Stomach (tissue), 8 donors: ENCODE measurements at regions not wholly inside any gene's neighbourhood (a gene's known extent, or its start where the extent isn't known, plus 50 kb on each side); places are given as distances from the start of the nearest gene placed in this dataset.

Source experiments
- DNase-seq, 2 donors: peaks; one replicate each; pipeline versions ENCODE4 v3.0.0 to v3.0.0-alpha.2; 2013 to 2019
- H3K27ac ChIP-seq, 5 donors: fragments of 200-600 bp in 4 of 5; sonication (generic) in 4 of 5; one replicate each; pipeline ENCODE4 v1.5.1; 2013 to 2019; ENCODE audit warnings: mild to moderate bottlenecking in 1 of 5, moderate library complexity in 1 of 5
- H3K27me3 ChIP-seq, 3 donors: fragments of 200-600 bp; sonication (generic); one replicate each; pipeline ENCODE4 v1.5.1; 2017 to 2019; ENCODE audit warnings: mixed run types in 1 of 3
- H3K36me3 ChIP-seq, 4 donors: fragments of 200-600 bp; sonication (generic); 1 replicate in 3 of 4; 2 replicates in 1 of 4; pipeline ENCODE4 v1.5.1; 2016 to 2019
- H3K4me1 ChIP-seq, 4 donors: fragments of 200-600 bp; sonication (generic); one replicate each; pipeline ENCODE4 v1.5.1; 2016 to 2019
- H3K4me3 ChIP-seq, 4 donors: fragments of 200-600 bp; sonication (generic) in 3 of 4; one replicate each; pipeline ENCODE4 v1.5.1; 2016 to 2019; ENCODE audit warnings: mild to moderate bottlenecking in 1 of 4
- H3K9me3 ChIP-seq, 4 donors: fragments of 200-600 bp; sonication (generic); one replicate each; pipeline ENCODE4 v1.5.1; 2016 to 2019
- CTCF ChIP-seq, 7 experiments: fragments of 450-650 bp in 4 of 7; fragments of 200-600 bp in 3 of 7; sonication (generic) in 3 of 7; IDR thresholded peaks; one replicate each; pipeline ENCODE4 v1.5.1; 2016 to 2019; ENCODE audit warnings: antibody characterized with exemption in 7 of 7, control low read depth in 2 of 7, mild to moderate bottlenecking in 1 of 7
- EP300 ChIP-seq: sonication (generic); formaldehyde crosslinking; IDR thresholded peaks from one replicate; pipeline ENCODE4 v1.6.1; 2017; ENCODE audit warnings: antibody characterized with exemption
- POLR2A ChIP-seq, 4 donors: fragments of 450-650 bp; IDR thresholded peaks; one replicate each; pipeline ENCODE4 v1.6.1; 2016; ENCODE audit warnings: antibody characterized with exemption in 4 of 4, control low read depth in 2 of 4, mild to moderate bottlenecking in 1 of 4, moderate library complexity in 1 of 4
- POLR2AphosphoS5 ChIP-seq, 3 donors: sonication (generic); formaldehyde crosslinking; IDR thresholded peaks; one replicate each; pipeline ENCODE4 v1.6.1; 2016; ENCODE audit warnings: antibody characterized with exemption in 3 of 3
- WGBS, 5 donors: extraction: QIAGEN DNeasy Blood & Tissue Kit in 3 of 5; methylation state at CpG; one replicate each; pipeline versions ENCODE4 v1.1.5 to v1.1.7; 2013 to 2018; 5-methylcytosine and 5-hydroxymethylcytosine counted together
- intact Hi-C: fragments of 100-400 bp; cut with DNase I; formaldehyde crosslinking; loops from one replicate; pipeline ENCODE4 v1.15.1; 2023; ENCODE audit warnings: low total_unique reads
- donor health status: healthy with polysubstance abuse.
- donor health status: Bipolar disorder and iron deficiency.
- donor health status: healthy.

DNA sequence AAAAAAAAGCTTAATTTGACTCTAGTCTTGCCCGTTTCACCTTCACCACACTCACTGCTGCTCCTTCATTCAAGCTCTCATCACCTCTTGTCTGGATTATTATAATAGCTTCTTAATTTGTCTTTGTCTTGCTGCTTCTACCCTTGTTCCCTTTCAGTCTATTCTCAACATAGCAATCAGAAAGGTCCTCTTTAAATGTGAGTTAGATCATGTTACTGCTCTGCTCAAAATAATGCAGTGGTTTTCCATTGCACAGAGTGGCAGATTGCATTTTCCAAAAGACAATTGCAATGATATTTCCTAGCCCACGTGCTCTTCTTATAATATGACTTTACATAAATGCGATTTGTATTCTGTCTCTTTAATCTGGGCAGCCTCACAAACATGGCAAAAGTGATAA, 174.6 kb downstream of the ALDH1A2 start:
- WGBS, 5 donors = 77 to 89% (median 80%) methylated on average over 3 of the region's 3 CpGs
- TF ChIP-seq CTCF (IDR thresholded peaks at IDR 0.05) = no peak
- no peak for TF ChIP-seq POLR2A (IDR thresholded peaks at IDR 0.05)
- TF ChIP-seq EP300 = no peak
- no peak for TF ChIP-seq POLR2AphosphoS5 (IDR thresholded peaks at IDR 0.05)
- no peaks in the 10 kb centered on the region for H3K36me3 ChIP-seq
- no peak for DNase-seq
- intact Hi-C loops = no loop called here
- H3K9me3 ChIP-seq = no peaks in the 10 kb centered on the region
- H3K4me3 ChIP-seq = no peak overlapping the region
- H3K27ac ChIP-seq = no peak overlapping the region
- H3K27me3 ChIP-seq = peaks cover 0 to 4% (median 0%) of the 10 kb centered on the region in 3 donors
- no peaks in the 10 kb centered on the region for H3K4me1 ChIP-seq

GRCh38 chr15:57892181-57892580, 173.3 kb downstream of the ALDH1A2 start:
- WGBS, 5 donors = 78 to 97% (median 94%) methylated on average over 1 of the region's 1 CpG
- H3K27me3 ChIP-seq = no peaks in the 10 kb centered on the region
- H3K36me3 ChIP-seq = no peaks in the 10 kb centered on the region
- no peaks in the 10 kb centered on the region for H3K9me3 ChIP-seq
- no peak for DNase-seq
- H3K27ac ChIP-seq = no peak overlapping the region
- no peaks in the 10 kb centered on the region for H3K4me1 ChIP-seq
- H3K4me3 ChIP-seq = no peak overlapping the region
- no peak for TF ChIP-seq POLR2AphosphoS5 (IDR thresholded peaks at IDR 0.05)
- no peak for TF ChIP-seq CTCF (IDR thresholded peaks at IDR 0.05)
- no peak for TF ChIP-seq EP300
- TF ChIP-seq POLR2A (IDR thresholded peaks at IDR 0.05) = no peak
- intact Hi-C loops = no loop called here

DNA sequence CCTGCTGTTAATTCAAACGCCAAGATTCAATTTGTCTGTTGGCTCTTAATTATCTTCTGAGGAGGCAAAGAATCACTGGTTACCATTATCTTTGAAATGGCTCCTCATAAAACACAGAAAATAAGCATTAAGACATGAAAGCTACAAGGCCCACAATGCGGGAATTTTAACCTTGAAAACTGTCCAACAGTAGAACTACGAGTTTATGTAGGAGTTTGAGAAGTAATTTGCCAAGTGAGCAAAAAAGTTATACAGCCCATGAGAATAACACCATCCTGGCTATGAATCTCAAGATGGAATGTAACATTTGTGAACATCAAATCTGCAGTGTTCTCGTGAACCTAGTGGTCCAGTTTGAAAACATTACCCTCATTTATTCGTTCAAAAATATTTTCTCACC, 172.5 kb downstream of the ALDH1A2 start:
- 65 to 78% (median 74%) methylated on average over 5 of the region's 5 CpGs for WGBS, 5 donors
- Histone ChIP-seq H3K9me3 (no peaks in the 10 kb centered on the region), H3K27ac (no peak overlapping the region), H3K27me3 (no peaks in the 10 kb centered on the region), H3K36me3 (no peaks in the 10 kb centered on the region), H3K4me1 (no peaks in the 10 kb centered on the region), H3K4me3 (no peak overlapping the region)
- no peak for DNase-seq
- intact Hi-C loops = no loop called here
- TF ChIP-seq POLR2A (IDR thresholded peaks at IDR 0.05) (no peak), CTCF (IDR thresholded peaks at IDR 0.05) (no peak), POLR2AphosphoS5 (IDR thresholded peaks at IDR 0.05) (no peak), EP300 (no peak)

- WGBS, 5 donors = 38 to 75% (median 50%) methylated on average over 1 of the region's 1 CpG
- H3K36me3 ChIP-seq = no peaks in the 10 kb centered on the region
- no peak for TF ChIP-seq POLR2AphosphoS5 (IDR thresholded peaks at IDR 0.05)
- TF ChIP-seq POLR2A (IDR thresholded peaks at IDR 0.05) = no peak
- no peak for TF ChIP-seq EP300
- no peak for TF ChIP-seq CTCF (IDR thresholded peaks at IDR 0.05)
- H3K4me1 ChIP-seq = no peaks in the 10 kb centered on the region
- no peak for DNase-seq
- H3K27ac ChIP-seq = no peak overlapping the region
- no peaks in the 10 kb centered on the region for H3K27me3 ChIP-seq
- no peaks in the 10 kb centered on the region for H3K9me3 ChIP-seq
- intact Hi-C loops = no loop called here
- no peak overlapping the region for H3K4me3 ChIP-seq
Measured at GRCh38 chr15:57895291-57895690, 170.2 kb downstream of the ALDH1A2 start.
